DND-41 (cell line): ENCODE measurements at regions not wholly inside any gene's neighbourhood (a gene's known extent, or its start where the extent isn't known, plus 50 kb on each side); places are given as distances from the start of the nearest gene placed in this dataset.

Experiments
- ATAC-seq: fragments of 200-7000 bp; cut with Tn5 transposase; 3 replicates; pipeline ENCODE4 v1.9.1; 2021; ENCODE audit warnings: low read depth; ENCODE audit not compliant: insufficient read depth
- DNase-seq: peaks from one replicate; pipeline ENCODE4 v3.0.0-alpha.2; 2020
- H2AFZ ChIP-seq: 2 replicates; pipeline ENCODE4 v1.6.0; 2012; ENCODE audit warnings: low read depth, low read length
- H3K27ac ChIP-seq: 2 replicates; pipeline ENCODE4 v1.5.1; 2012; ENCODE audit warnings: low read length, inconsistent platforms
- H3K27me3 ChIP-seq: fragments of 200-600 bp; sonication (generic); 2 replicates; pipeline ENCODE4 v1.6.0; 2012; ENCODE audit warnings: low read length, mild to moderate bottlenecking, inconsistent platforms; ENCODE audit not compliant: insufficient read depth, poor library complexity
- H3K36me3 ChIP-seq: 2 replicates; pipeline ENCODE4 v1.5.1; 2012; ENCODE audit warnings: low read length, inconsistent platforms; ENCODE audit not compliant: insufficient read depth
- H3K4me1 ChIP-seq: 2 replicates; pipeline ENCODE4 v1.5.1; 2012; ENCODE audit warnings: mild to moderate bottlenecking, low read length; ENCODE audit not compliant: insufficient read depth
- H3K4me2 ChIP-seq: 2 replicates; pipeline ENCODE4 v1.6.0; 2012; ENCODE audit warnings: mild to moderate bottlenecking, moderate library complexity, low read length, inconsistent platforms; ENCODE audit not compliant: insufficient read depth
- H3K4me3 ChIP-seq, 2 experiments: fragments of 200-600 bp in 1 of 2; shearing (Covaris generic) in 1 of 2; 2 replicates each; pipeline ENCODE4 v1.5.1; 2012 to 2016; ENCODE audit warnings: inconsistent platforms in 2 of 2, low read length in 2 of 2, mild to moderate bottlenecking in 2 of 2, low read depth in 1 of 2, moderate library complexity in 1 of 2
- H3K79me2 ChIP-seq: 2 replicates; pipeline ENCODE4 v1.6.0; 2012; ENCODE audit warnings: low read length, inconsistent platforms; ENCODE audit not compliant: insufficient read depth
- H3K9ac ChIP-seq: 2 replicates; pipeline ENCODE4 v1.6.0; 2012; ENCODE audit warnings: low read depth, mild to moderate bottlenecking, inconsistent platforms, low read length, moderate library complexity
- H3K9me3 ChIP-seq: 2 replicates; pipeline ENCODE4 v1.5.1; 2012; ENCODE audit warnings: low read length, moderate library complexity, mild to moderate bottlenecking, inconsistent platforms; ENCODE audit not compliant: insufficient read depth, severe bottlenecking
- H4K20me1 ChIP-seq: 2 replicates; pipeline ENCODE4 v1.6.0; 2012; ENCODE audit warnings: low read length; ENCODE audit not compliant: insufficient read depth
- CTCF ChIP-seq: IDR thresholded peaks from 2 replicates; pipeline ENCODE4 v1.5.1; 2012; ENCODE audit warnings: borderline replicate concordance, low read length, moderate library complexity, mild to moderate bottlenecking; ENCODE audit not compliant: poor library complexity, severe bottlenecking; ENCODE audit errors: extremely low read depth
- EZH2 ChIP-seq: IDR thresholded peaks from 3 replicates; pipeline ENCODE4 v1.6.1; 2012; ENCODE audit warnings: borderline replicate concordance, low read depth, mild to moderate bottlenecking, moderate library complexity, low read length, inconsistent platforms; ENCODE audit not compliant: severe bottlenecking

- no peak for ATAC-seq
- Histone ChIP-seq H3K4me2 (no peak overlapping the region), H4K20me1 (no peaks in the 10 kb centered on the region), H2AFZ (no peak overlapping the region), H3K4me1 (no peaks in the 10 kb centered on the region), H3K4me3 (no peak overlapping the region), H3K9ac (no peak overlapping the region), H3K36me3 (no peaks in the 10 kb centered on the region), H3K9me3 (peaks cover 2% of the 10 kb centered on the region), H3K27me3 (no peaks in the 10 kb centered on the region), H3K27ac (no peak overlapping the region), H3K79me2 (no peaks in the 10 kb centered on the region)
- TF ChIP-seq CTCF (no peak), EZH2 (no peak)
- no peak for DNase-seq
These were observed 317.6 kb downstream of the TPBG start for GRCh38 chr6:82681119-82681714.

GRCh38 chr6:82686719-82687118 lies 323.1 kb downstream of the TPBG start:
- Histone ChIP-seq H3K9ac (no peak overlapping the region), H3K4me3 (no peak overlapping the region)

GRCh38 chr6:82687855-82688254 lies 324.2 kb downstream of the TPBG start:
- no peak overlapping the region for H3K4me2 ChIP-seq
- no peaks in the 10 kb centered on the region for H3K36me3 ChIP-seq
- no peak overlapping the region for H3K9ac ChIP-seq
- peak overlapping the region; percentile 22; the same call in 1 of the 2 replicates for H2AFZ ChIP-seq
- DNase-seq (no peak), ATAC-seq (no peak)
- no peak for TF ChIP-seq EZH2
- TF ChIP-seq CTCF: no peak
- H3K79me2 ChIP-seq: no peaks in the 10 kb centered on the region
- no peaks in the 10 kb centered on the region for H4K20me1 ChIP-seq
- no peak overlapping the region for H3K4me3 ChIP-seq
- H3K4me1 ChIP-seq: no peaks in the 10 kb centered on the region
- H3K27ac ChIP-seq: no peak overlapping the region
- H3K27me3 ChIP-seq: no peaks in the 10 kb centered on the region
- H3K9me3 ChIP-seq: no peaks in the 10 kb centered on the region

More at GRCh38 chr6:82686719-82687118, 323.1 kb downstream of the TPBG start:
- no peaks in the 10 kb centered on the region for H3K27me3 ChIP-seq
- ATAC-seq: no peak
- no peak overlapping the region for H2AFZ ChIP-seq
- no peaks in the 10 kb centered on the region for H3K4me1 ChIP-seq
- no peak for TF ChIP-seq CTCF
- TF ChIP-seq EZH2: no peak
- H4K20me1 ChIP-seq: no peaks in the 10 kb centered on the region
- no peaks in the 10 kb centered on the region for H3K36me3 ChIP-seq
- no peaks in the 10 kb centered on the region for H3K79me2 ChIP-seq
- no peak overlapping the region for H3K4me2 ChIP-seq
- H3K9me3 ChIP-seq: no peaks in the 10 kb centered on the region
- no peak for DNase-seq
- H3K27ac ChIP-seq: no peak overlapping the region
